ENCODE measurements at regions not wholly inside any gene's neighbourhood (a gene's known extent, or its start where the extent isn't known, plus 50 kb on each side); places are given as distances from the start of the nearest gene placed in this dataset.

- Mint-ChIP-seq H3K4me3 (no peak overlapping the region), H3K27me3 (ENCODE audit: low read depth) (no peaks in the 10 kb centered on the region), H3K27ac (no peak overlapping the region), H3K9me3 (peaks cover 36% of the 10 kb centered on the region), H3K4me1 (no peaks in the 10 kb centered on the region), H3K36me3 (peaks cover 2% of the 10 kb centered on the region)
- DNase-seq (ENCODE audit: low spot score in 2 of 2, unreplicated experiment in 2 of 2): no peak
- TF ChIP-seq, protein P1, sequence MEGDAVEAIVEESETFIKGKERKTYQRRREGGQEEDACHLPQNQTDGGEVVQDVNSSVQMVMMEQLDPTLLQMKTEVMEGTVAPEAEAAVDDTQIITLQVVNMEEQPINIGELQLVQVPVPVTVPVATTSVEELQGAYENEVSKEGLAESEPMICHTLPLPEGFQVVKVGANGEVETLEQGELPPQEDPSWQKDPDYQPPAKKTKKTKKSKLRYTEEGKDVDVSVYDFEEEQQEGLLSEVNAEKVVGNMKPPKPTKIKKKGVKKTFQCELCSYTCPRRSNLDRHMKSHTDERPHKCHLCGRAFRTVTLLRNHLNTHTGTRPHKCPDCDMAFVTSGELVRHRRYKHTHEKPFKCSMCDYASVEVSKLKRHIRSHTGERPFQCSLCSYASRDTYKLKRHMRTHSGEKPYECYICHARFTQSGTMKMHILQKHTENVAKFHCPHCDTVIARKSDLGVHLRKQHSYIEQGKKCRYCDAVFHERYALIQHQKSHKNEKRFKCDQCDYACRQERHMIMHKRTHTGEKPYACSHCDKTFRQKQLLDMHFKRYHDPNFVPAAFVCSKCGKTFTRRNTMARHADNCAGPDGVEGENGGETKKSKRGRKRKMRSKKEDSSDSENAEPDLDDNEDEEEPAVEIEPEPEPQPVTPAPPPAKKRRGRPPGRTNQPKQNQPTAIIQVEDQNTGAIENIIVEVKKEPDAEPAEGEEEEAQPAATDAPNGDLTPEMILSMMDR (IDR thresholded peaks at IDR 0.05; ENCODE audit: unreplicated experiment): no peak
Observed at GRCh38 chr2:155356250-155356649, 657.8 kb downstream of the KCNJ3 start.

DNA sequence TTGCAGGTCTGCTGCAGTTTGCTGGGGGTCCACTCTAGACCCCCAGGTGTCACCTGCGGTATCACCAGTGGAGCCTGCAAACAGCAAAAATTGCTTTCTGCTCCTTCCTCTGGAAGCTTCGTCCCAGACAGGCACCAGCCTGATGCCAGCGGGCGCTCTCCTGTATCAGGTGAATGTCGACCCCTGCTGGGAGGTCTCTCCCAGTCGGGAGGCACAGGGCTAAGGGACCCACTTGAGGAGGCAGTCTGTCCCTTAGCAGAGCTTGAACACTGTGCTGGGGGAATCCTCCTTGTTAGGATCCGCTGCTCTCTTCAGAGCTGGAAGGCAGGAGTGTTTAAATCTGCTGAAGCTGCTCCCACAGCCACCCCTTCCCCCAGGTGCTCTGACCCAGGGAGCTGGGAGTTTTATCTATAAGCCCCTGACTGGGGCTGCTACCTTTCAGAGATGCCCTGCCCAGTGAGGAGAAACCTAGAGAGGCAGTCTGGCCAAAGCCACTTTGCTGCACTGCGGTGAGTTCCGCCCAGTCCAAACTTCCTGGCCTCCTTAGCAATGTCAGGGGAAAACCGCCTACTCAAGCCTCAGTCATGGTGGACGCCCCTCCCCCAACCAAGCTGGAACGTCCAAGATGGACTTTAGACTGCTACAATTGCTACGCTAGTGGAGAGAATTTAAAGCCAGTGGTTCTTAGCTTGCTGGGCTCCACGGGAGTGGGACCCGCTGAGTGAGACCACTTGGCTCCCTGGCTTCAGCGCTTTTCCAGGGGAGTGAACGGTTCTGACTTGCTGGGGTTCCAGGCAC lies 652.5 kb downstream of the KCNJ3 start:
- Mint-ChIP-seq H3K4me3 (no peak overlapping the region), H3K36me3 (no peaks in the 10 kb centered on the region), H3K9me3 (peaks cover 6% of the 10 kb centered on the region), H3K27me3 (ENCODE audit: low read depth) (peaks cover 3% of the 10 kb centered on the region), H3K4me1 (no peaks in the 10 kb centered on the region), H3K27ac (no peak overlapping the region)
- DNase-seq (ENCODE audit: low spot score in 2 of 2, unreplicated experiment in 2 of 2): no peak
- TF ChIP-seq, protein P1 (IDR thresholded peaks at IDR 0.05; ENCODE audit: unreplicated experiment): no peak

DNA sequence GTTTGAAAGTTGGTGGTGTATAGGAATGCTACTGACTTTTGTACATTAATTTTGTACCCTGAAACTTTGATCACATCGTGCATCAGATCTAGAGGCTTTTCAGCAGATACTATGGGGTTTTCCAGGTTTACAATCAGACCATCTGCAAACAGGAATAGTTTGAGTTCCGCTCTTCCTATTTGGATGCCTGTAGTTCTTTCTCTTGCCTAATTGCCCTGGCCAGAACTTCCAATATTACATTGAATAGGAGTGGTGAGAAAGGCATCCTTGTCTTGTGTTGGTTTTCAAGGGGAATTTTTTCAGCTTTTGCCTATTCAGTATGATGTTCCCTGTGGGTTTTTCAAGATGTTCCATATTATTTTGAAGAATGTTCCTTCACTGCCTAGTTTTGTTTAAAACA lies 633.5 kb downstream of the KCNJ3 start:
- TF ChIP-seq, protein P1 (IDR thresholded peaks at IDR 0.05; ENCODE audit: unreplicated experiment): no peak
- H3K4me3 Mint-ChIP-seq: no peak overlapping the region
- H3K27ac Mint-ChIP-seq: no peak overlapping the region
- H3K27me3 Mint-ChIP-seq (ENCODE audit: low read depth): peaks cover 5% of the 10 kb centered on the region
- H3K4me1 Mint-ChIP-seq: no peaks in the 10 kb centered on the region
- no peak for DNase-seq (ENCODE audit: low spot score in 2 of 2, unreplicated experiment in 2 of 2)
- no peaks in the 10 kb centered on the region for H3K9me3 Mint-ChIP-seq
- H3K36me3 Mint-ChIP-seq: no peaks in the 10 kb centered on the region

DNA sequence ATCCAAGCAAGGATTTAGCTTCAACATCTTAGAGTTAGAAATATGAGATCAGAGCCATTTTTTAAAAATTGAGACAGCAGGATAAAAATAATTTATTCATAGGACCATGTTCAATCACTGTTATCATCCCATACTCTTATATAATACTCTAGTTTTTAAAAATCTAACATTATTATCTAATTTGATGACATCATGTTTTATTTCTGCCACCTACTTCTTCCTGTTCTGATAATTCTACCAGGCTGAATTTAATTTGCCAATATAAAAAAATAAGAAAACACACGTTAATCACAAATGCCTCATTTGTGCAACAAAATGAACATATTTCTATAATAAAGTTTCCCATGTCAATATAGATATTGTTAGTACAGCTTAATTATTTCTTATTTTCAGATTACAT lies 621.7 kb downstream of the KCNJ3 start:
- no peak overlapping the region for H3K27ac Mint-ChIP-seq
- no peaks in the 10 kb centered on the region for H3K9me3 Mint-ChIP-seq
- TF ChIP-seq, protein P1 (IDR thresholded peaks at IDR 0.05; ENCODE audit: unreplicated experiment): no peak
- no peak overlapping the region for H3K4me3 Mint-ChIP-seq
- peaks cover 25% of the 10 kb centered on the region for H3K27me3 Mint-ChIP-seq (ENCODE audit: low read depth)
- DNase-seq (ENCODE audit: low spot score in 2 of 2, unreplicated experiment in 2 of 2): no peak
- no peaks in the 10 kb centered on the region for H3K4me1 Mint-ChIP-seq
- no peaks in the 10 kb centered on the region for H3K36me3 Mint-ChIP-seq

- H3K36me3 Mint-ChIP-seq: no peaks in the 10 kb centered on the region
- peaks cover 22% of the 10 kb centered on the region for H3K27me3 Mint-ChIP-seq (ENCODE audit: low read depth)
- TF ChIP-seq, protein P1 (IDR thresholded peaks at IDR 0.05; ENCODE audit: unreplicated experiment): no peak
- no peak overlapping the region for H3K4me3 Mint-ChIP-seq
- no peaks in the 10 kb centered on the region for H3K9me3 Mint-ChIP-seq
- H3K27ac Mint-ChIP-seq: no peak overlapping the region
- DNase-seq (ENCODE audit: low spot score in 2 of 2, unreplicated experiment in 2 of 2): no peak
- no peaks in the 10 kb centered on the region for H3K4me1 Mint-ChIP-seq
Observed at GRCh38 chr2:155318710-155319109, 620.2 kb downstream of the KCNJ3 start.

Measured in mesothelial cell of epicardium (in vitro differentiated cells).